Gastrocnemius medialis (tissue), 4 donors: ENCODE measurements at regions not wholly inside any gene's neighbourhood (a gene's known extent, or its start where the extent isn't known, plus 50 kb on each side); places are given as distances from the start of the nearest gene placed in this dataset.

Source experiments
- ATAC-seq, 2 donors: fragments of 150-250 bp; one replicate each; pipeline ENCODE4 v1.9.1; 2016
- DNase-seq, 2 donors: peaks; one replicate each; pipeline ENCODE4 v3.0.0-alpha.2; 2019
- H3K27ac ChIP-seq, 4 donors: fragments of 200-600 bp; sonication (generic); 1 replicate in 1 of 4; 2 replicates in 3 of 4; pipeline ENCODE4 v1.5.1; 2016 to 2018; ENCODE audit warnings: mild to moderate bottlenecking in 2 of 4, moderate library complexity in 1 of 4
- H3K27me3 ChIP-seq, 3 donors: fragments of 200-600 bp; sonication (generic) in 2 of 3; 1 replicate in 1 of 3; 2 replicates in 2 of 3; pipeline versions ENCODE4 v1.5.1 to v1.6.0; 2016 to 2019; ENCODE audit warnings: mild to moderate bottlenecking in 1 of 3, moderate library complexity in 1 of 3
- H3K36me3 ChIP-seq, 2 donors: fragments of 200-600 bp; sonication (generic) in 1 of 2; one replicate each; pipeline ENCODE4 v1.5.1; 2017 to 2018
- H3K4me1 ChIP-seq, 2 donors: fragments of 200-600 bp; sonication (generic) in 1 of 2; one replicate each; pipeline ENCODE4 v1.5.1; 2016 to 2017; ENCODE audit warnings: mild to moderate bottlenecking in 2 of 2
- H3K4me3 ChIP-seq, 4 donors: fragments of 200-600 bp; sonication (generic) in 3 of 4; 1 replicate in 1 of 4; 2 replicates in 3 of 4; pipeline ENCODE4 v1.5.1; 2016 to 2019; ENCODE audit warnings: mild to moderate bottlenecking in 2 of 4
- H3K9me3 ChIP-seq, 3 donors: fragments of 200-600 bp; sonication (generic) in 2 of 3; 1 replicate in 1 of 3; 2 replicates in 2 of 3; pipeline ENCODE4 v1.5.1; 2016 to 2019
- CTCF ChIP-seq, 5 experiments: fragments of 450-650 bp in 3 of 5; fragments of 200-600 bp in 2 of 5; sonication (generic) in 2 of 5; IDR thresholded peaks in 4 of 5; conservative IDR thresholded peaks in 1 of 5; 1 replicate in 4 of 5; 2 replicates in 1 of 5; pipeline ENCODE4 v1.5.1; 2016 to 2019; ENCODE audit warnings: antibody characterized with exemption in 5 of 5, mild to moderate bottlenecking in 3 of 5, moderate library complexity in 3 of 5
- POLR2A ChIP-seq, 2 donors: fragments of 450-650 bp; IDR thresholded peaks; one replicate each; pipeline ENCODE4 v1.6.1; 2017; ENCODE audit warnings: antibody characterized with exemption in 2 of 2, mild to moderate bottlenecking in 2 of 2, moderate library complexity in 2 of 2
- in situ Hi-C, 4 donors: fragments of 200-750 bp; cut with MboI; loops; one replicate each; pipeline versions ENCODE4 v1.15.0 to v1.8.0; 2017; ENCODE audit warnings: low sequenced_read_pairs in 4 of 4
- intact Hi-C: fragments of 100-400 bp; cut with DNase I; formaldehyde crosslinking; loops from one replicate; pipeline ENCODE4 v1.15.1; 2023; ENCODE audit warnings: low total_unique reads

- in situ Hi-C loops (no loop called here), intact Hi-C loops (no loop called here)
- Histone ChIP-seq H3K9me3 (no peaks in the 10 kb centered on the region), H3K27ac (no peak overlapping the region), H3K4me3 (no peak overlapping the region), H3K36me3 (no peaks in the 10 kb centered on the region), H3K27me3 (no peaks in the 10 kb centered on the region), H3K4me1 (no peaks in the 10 kb centered on the region)
- TF ChIP-seq POLR2A (IDR thresholded peaks at IDR 0.05): no peak
- TF ChIP-seq CTCF (IDR thresholded peaks at IDR 0.05 in 4 of 5, conservative IDR thresholded peaks at IDR 0.05 in 1 of 5): no peak
- ATAC-seq: no peak
- no peak for DNase-seq
These were observed 174.0 kb upstream of the MAN1A1 start for GRCh38 chr6:119523556-119523955.

GRCh38 chr6:119521251-119521650 lies 171.7 kb upstream of the MAN1A1 start:
- H3K36me3 ChIP-seq: no peaks in the 10 kb centered on the region
- no peaks in the 10 kb centered on the region for H3K9me3 ChIP-seq
- DNase-seq (no peak), ATAC-seq (no peak)
- H3K4me1 ChIP-seq: no peaks in the 10 kb centered on the region
- no peak overlapping the region for H3K27ac ChIP-seq
- H3K4me3 ChIP-seq: no peak overlapping the region
- in situ Hi-C loops: no loop called here
- no peaks in the 10 kb centered on the region for H3K27me3 ChIP-seq
- no peak for TF ChIP-seq POLR2A (IDR thresholded peaks at IDR 0.05)
- no peak for TF ChIP-seq CTCF (IDR thresholded peaks at IDR 0.05 in 4 of 5, conservative IDR thresholded peaks at IDR 0.05 in 1 of 5)
- intact Hi-C loops: no loop called here

GRCh38 chr6:119517428-119517827 lies 167.9 kb upstream of the MAN1A1 start:
- no peak for DNase-seq
- TF ChIP-seq CTCF (IDR thresholded peaks at IDR 0.05 in 4 of 5, conservative IDR thresholded peaks at IDR 0.05 in 1 of 5): no peak
- TF ChIP-seq POLR2A (IDR thresholded peaks at IDR 0.05): no peak
- H3K36me3 ChIP-seq: no peaks in the 10 kb centered on the region
- H3K27me3 ChIP-seq: no peaks in the 10 kb centered on the region
- no peaks in the 10 kb centered on the region for H3K9me3 ChIP-seq
- in situ Hi-C loops (no loop called here), intact Hi-C loops (no loop called here)
- H3K4me3 ChIP-seq: no peak overlapping the region
- no peaks in the 10 kb centered on the region for H3K4me1 ChIP-seq
- no peak for ATAC-seq
- H3K27ac ChIP-seq: no peak overlapping the region

GRCh38 chr6:119514345-119514744 lies 164.8 kb upstream of the MAN1A1 start:
- no peak for DNase-seq
- H3K27ac ChIP-seq: no peak overlapping the region
- H3K36me3 ChIP-seq: no peaks in the 10 kb centered on the region
- TF ChIP-seq POLR2A (IDR thresholded peaks at IDR 0.05) (no peak), CTCF (IDR thresholded peaks at IDR 0.05 in 4 of 5, conservative IDR thresholded peaks at IDR 0.05 in 1 of 5) (no peak)
- intact Hi-C loops (no loop called here), in situ Hi-C loops (no loop called here)
- no peak for ATAC-seq
- no peaks in the 10 kb centered on the region for H3K9me3 ChIP-seq
- no peaks in the 10 kb centered on the region for H3K4me1 ChIP-seq
- no peaks in the 10 kb centered on the region for H3K27me3 ChIP-seq
- H3K4me3 ChIP-seq: no peak overlapping the region

- ATAC-seq: no peak
- Histone ChIP-seq H3K9me3 (no peaks in the 10 kb centered on the region), H3K4me1 (no peaks in the 10 kb centered on the region), H3K27me3 (no peaks in the 10 kb centered on the region), H3K36me3 (no peaks in the 10 kb centered on the region), H3K27ac (no peak overlapping the region), H3K4me3 (no peak overlapping the region)
- DNase-seq: no peak
- TF ChIP-seq CTCF (IDR thresholded peaks at IDR 0.05 in 4 of 5, conservative IDR thresholded peaks at IDR 0.05 in 1 of 5) (no peak), POLR2A (IDR thresholded peaks at IDR 0.05) (no peak)
- in situ Hi-C loops: no loop called here
- intact Hi-C loops: no loop called here
These were observed 161.5 kb upstream of the MAN1A1 start for GRCh38 chr6:119511024-119511423.
